MM.1S (cell line): ENCODE measurements at regions not wholly inside any gene's neighbourhood (a gene's known extent, or its start where the extent isn't known, plus 50 kb on each side); places are given as distances from the start of the nearest gene placed in this dataset.

ENCODE experiments used
- EZH2phosphoT487 ChIP-seq: fragments of 300-600 bp; sonication (generic); IDR thresholded peaks from 2 replicates; pipeline ENCODE4 v1.6.1; 2018; ENCODE audit warnings: antibody characterized with exemption, low read length
- TF ChIP-seq, protein P1 (sequence below): fragments of 300-600 bp; sonication (generic); IDR thresholded peaks from 2 replicates; pipeline ENCODE4 v1.5.1; 2016; ENCODE audit warnings: antibody characterized with exemption, low read length, mixed read lengths

DNA sequence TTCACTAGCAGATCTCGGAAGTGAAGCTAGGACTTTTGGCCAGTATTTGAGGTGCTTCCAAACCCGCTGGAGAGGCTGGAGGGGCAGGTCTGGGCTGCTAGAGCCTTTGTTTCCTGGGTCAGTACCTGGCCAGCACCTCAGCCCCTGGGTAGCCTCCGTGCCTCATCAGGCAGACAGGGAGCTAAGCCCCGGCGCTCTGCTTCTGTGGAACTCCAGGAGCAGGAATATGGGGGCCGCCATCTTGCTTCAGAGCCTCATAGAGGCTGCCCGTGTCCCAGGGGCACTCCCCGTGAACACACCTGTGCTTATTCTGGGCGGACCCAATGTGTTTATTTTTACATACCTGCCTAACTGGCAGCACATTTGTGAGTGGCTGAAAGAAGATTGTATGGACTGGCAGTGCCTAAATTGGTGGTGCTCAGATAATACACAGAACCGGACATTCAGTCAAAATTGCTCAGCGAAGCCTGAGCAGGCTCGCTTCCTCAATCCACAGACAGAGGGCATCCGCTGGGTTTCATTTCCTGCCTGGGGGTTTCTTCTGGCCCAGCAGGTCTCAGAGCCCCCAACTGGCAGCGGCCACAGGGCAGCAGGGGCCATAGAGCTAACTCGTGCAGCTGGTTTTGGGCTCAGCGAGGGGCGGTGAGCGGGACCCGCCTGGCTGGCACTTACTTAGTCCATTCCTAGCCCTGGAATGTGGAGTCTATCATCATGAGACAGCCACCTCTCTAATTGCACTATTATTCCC lies 176.8 kb upstream of the ALKAL2 start:
- TF ChIP-seq, protein P1, sequence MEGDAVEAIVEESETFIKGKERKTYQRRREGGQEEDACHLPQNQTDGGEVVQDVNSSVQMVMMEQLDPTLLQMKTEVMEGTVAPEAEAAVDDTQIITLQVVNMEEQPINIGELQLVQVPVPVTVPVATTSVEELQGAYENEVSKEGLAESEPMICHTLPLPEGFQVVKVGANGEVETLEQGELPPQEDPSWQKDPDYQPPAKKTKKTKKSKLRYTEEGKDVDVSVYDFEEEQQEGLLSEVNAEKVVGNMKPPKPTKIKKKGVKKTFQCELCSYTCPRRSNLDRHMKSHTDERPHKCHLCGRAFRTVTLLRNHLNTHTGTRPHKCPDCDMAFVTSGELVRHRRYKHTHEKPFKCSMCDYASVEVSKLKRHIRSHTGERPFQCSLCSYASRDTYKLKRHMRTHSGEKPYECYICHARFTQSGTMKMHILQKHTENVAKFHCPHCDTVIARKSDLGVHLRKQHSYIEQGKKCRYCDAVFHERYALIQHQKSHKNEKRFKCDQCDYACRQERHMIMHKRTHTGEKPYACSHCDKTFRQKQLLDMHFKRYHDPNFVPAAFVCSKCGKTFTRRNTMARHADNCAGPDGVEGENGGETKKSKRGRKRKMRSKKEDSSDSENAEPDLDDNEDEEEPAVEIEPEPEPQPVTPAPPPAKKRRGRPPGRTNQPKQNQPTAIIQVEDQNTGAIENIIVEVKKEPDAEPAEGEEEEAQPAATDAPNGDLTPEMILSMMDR = no peak
- no peak for TF ChIP-seq EZH2phosphoT487
